NCI-H1436 (cell line): ENCODE measurements at regions not wholly inside any gene's neighbourhood (a gene's known extent, or its start where the extent isn't known, plus 50 kb on each side); places are given as distances from the start of the nearest gene placed in this dataset.
"Not testable (repeated sequence)": the region's sequence is repeated elsewhere in the genome, so short reads cannot be mapped to it uniquely, and the experiment has no call there.

Experiments
- DNase-seq: peaks from one replicate; lab custom pipeline; 2025; lab: John Stamatoyannopoulos, UW

- no peak for DNase-seq
Observed at GRCh38 chr6:113758826-113759574, 98.1 kb upstream of the MARCKS start.

GRCh38 chr6:113762641-113763040, 94.5 kb upstream of the MARCKS start:
- DNase-seq, result no peak

DNA sequence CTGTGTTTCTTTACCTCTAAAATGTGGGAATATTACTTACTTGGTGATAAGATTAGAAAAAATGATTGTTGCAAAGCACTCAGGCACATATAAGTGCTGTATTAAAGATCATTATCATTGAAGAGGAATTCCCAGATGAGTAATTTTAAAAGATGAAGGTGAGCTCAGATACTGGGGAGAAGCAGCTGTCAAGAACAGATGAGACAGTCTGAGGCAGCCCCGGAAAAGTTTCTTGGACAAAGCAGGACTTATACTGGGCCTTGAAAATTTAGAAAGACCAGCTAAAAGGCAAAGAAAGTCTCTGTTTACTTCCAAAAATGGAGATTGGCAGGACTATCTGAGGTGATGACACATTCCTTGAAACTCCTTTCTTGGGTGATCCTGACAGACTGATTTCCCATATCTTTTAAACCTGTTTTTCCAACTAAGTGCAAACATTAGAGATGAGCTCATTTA, 93.8 kb upstream of the MARCKS start:
- no peak for DNase-seq

DNA sequence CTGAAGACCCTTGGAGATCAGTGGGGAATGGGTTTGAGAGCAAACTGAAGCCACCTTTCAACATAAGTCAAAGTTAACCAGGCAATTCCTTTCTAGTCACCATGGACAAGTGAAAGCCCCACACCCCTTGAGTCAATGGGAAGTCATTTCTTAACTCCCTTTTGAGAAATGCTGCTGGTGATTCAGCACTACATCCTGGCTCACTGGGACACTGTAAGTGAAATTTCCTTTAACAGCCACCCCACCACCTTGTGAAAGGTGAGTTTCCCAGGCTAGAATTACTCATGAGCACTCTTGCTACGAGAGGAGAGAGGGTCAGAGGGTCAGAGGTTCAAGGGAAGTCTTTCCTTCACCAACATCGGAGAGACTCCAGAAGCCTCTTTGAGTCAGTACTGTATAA, 93.3 kb upstream of the MARCKS start:
- DNase-seq, result no peak

DNA sequence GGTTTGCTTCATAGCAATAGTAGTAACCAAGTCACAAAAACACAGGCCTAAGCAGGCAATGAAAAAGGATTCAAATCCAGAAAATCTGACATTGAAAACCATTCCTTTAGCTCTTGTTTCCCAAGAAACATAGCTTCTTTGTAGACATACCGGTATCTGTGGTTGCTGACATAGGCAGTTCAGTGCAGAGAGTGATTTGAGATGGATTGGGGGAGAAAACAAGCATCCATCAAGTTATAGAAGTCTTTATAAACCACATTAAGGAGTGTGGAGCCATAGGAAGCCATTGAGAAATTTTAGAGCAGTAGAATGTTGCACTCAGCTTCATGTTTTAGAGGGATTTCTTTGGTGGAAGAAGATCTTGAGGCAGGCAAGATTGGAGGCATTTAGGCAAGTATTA, 91.2 kb upstream of the MARCKS start:
- no peak for DNase-seq

DNA sequence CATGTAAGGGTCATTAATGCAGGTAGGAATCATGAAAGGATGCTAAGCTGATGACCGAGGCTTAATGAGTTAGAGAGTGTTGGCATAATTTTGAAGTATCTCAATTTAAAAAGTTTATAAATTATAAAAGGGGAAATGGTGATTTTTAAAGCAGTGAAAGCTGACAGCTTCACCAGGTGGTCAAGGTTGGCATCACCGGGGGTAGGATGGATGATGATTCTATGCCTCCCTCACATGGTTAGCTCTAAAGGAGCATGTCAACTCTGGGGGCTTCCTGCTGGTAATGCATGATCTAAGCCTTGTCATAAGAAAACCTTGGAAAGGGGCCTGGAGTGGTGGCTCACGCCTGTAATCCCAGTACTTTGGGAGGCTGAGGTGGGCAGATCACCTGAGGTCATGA, 89.2 kb upstream of the MARCKS start:
- DNase-seq, result no peak

GRCh38 chr6:113772961-113773360, 84.2 kb upstream of the MARCKS start:
- DNase-seq, result no peak

- peak; percentile 31 for DNase-seq
Observed at GRCh38 chr6:113774127-113774825, 82.9 kb upstream of the MARCKS start.

DNA sequence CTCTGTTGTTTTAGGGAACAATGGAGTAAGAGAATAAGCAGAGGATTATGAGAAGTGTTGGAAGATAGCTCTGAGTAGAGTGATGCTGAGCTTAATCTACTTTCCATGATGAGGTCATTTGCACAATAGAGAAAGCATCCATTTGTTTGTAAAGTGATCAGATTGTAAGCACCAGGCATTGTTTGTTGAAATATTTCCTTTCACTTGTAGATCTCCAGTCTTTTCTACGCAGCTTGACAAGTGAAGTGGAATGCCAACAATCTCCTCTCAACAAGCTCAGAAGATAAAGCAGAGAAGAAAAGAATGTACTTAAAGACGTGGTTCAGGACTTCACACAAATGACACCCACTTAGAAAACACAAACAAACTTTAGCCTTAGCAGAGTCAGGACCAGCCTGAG, 80.1 kb upstream of the MARCKS start:
- DNase-seq, result no peak

- DNase-seq, result no peak
Observed at GRCh38 chr6:113777601-113778000, 79.5 kb upstream of the MARCKS start.

GRCh38 chr6:113779656-113780055, 77.5 kb upstream of the MARCKS start:
- DNase-seq, result no peak

DNA sequence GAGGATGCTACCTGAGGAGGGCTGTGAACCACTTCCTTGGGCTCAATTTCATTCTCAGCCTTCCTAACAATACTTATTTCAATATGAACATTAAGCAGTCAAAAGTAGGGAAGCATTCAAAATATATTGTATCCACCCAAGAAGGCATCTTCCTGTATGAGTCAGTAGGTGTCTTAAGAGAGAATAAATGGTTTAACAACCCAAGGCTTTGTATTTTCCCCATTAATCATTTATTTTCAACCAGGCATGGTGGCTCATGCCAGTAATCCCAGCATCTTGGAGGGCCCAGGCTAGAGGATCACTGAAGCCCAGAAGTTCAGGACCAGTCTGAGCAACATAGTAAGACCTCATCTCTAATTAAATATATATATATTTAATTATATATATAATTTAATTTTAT, 74.5 kb upstream of the MARCKS start:
- DNase-seq, result no peak

- DNase-seq, result no peak
Observed at GRCh38 chr6:113786168-113786567, 71.0 kb upstream of the MARCKS start.

- DNase-seq, result no peak
Observed at GRCh38 chr6:113788586-113788985, 68.6 kb upstream of the MARCKS start.

DNA sequence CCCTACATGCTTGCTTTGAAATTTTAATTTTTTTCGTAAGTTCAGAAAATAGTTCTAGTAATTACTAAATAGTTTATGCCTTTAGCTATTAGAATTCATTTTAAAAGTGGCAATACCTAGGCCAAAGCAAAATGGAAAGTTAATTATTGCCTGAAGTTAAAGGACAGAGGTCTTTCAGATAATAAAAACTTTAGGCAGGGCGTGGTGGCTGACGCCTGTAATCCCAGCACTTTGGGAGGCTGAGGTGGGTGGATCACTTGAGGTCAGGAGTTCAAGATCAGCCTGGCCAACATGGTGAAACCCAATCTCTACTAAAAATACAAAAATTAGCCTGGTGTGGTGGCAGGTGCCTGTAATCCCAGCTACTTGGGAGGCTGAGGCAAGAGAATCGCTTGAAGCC, 65.9 kb upstream of the MARCKS start:
- not testable (repeated sequence) for DNase-seq

DNA sequence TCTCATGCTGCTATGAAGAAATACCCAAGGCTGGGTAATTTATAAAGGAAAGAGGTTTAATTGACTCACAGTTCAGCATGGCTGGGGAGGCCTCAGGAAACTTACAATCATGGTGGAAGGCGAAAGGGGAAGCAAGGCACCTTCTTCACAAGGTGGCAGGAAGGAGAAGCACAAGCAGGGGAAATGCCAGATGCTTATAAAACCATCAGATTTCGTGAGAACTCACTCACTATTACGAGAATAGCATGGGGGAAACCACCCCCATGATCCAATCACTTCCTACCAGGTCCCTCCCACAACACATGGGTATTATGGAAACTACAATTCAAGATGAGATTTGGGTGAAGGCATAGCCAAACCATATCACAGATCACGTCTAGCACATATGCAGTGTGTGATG, 61.8 kb upstream of the MARCKS start:
- not testable (repeated sequence) for DNase-seq

GRCh38 chr6:113796038-113796437, 61.1 kb upstream of the MARCKS start:
- no peak for DNase-seq

- DNase-seq, result no peak
Observed at GRCh38 chr6:113802779-113803178, 54.4 kb upstream of the MARCKS start.

DNA sequence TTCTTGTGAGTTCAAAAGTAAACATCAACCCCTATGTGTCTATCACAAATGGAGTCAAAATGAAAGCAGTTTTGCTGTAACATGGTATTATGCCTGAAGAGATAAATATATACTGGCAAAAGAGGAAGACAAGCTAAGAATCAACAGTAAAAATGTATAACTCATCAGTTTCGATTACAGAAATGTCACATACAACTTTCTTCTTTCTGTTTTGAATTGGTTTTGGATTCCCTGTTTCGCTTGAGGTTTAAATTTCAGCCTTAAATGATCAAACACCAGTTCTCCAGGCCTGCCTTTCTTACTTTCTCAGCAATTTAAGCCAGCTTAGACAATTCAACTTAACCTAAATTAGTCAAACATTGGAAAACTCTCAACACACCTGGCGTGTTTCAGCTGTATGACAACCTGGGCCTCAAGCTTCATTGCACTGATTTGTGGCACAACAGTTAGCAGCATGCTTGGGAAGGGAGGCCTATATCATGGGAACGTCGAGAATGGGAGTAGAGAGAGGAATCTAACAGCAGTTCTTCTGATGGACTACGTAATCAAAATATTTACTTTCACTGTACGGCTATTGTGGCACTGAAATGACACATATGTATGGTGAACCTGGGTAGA, 51.9 kb upstream of the MARCKS start:
- no peak for DNase-seq

DNA sequence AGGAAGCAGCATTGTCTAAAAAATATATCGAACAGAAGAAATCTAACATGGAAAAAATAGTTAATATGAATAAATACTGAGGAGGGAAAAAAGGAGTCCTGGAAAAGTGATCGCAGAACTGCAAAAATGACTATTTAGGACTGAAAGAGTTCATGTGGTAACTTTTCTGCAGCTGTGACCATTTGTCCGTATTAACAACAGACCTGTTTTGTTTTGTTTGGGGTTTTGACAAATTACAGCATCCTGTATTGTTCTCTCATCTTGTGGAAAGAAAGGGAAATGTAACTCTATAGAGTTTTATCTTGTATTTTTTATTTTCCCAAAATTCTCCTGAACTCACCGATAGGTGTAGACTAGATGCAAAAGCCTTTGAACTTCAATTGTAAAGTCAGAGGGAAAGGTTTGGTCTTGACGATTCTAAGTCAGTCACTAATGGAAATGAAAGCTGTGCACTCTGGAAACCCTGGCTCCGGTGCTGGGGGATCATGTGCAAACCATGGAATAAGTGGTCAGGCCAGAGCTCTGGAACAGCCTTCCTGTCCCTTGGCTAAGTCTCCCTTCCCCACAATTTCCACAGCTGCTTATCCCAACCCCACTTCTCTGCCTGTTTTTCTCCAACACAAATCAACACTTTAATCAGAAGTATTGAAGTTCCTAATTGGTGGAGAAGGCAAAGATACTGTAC, 51.2 kb upstream of the MARCKS start:
- no peak for DNase-seq
